ENCODE measurements at regions not wholly inside any gene's neighbourhood (a gene's known extent, or its start where the extent isn't known, plus 50 kb on each side); places are given as distances from the start of the nearest gene placed in this dataset.

- no peak for TF ChIP-seq USF1 (IDR thresholded peaks at IDR 0.05)
- TF ChIP-seq TEAD4 (IDR thresholded peaks at IDR 0.05): no peak
- TF ChIP-seq FOXM1 (IDR thresholded peaks at IDR 0.05; ENCODE audit: borderline replicate concordance, low read depth): no peak
- no peak for TF ChIP-seq MAX (IDR thresholded peaks at IDR 0.05)
- TF ChIP-seq RAD21 (IDR thresholded peaks at IDR 0.05; ENCODE audit: low read depth): no peak
- TF ChIP-seq REST (IDR thresholded peaks at IDR 0.05; ENCODE audit: low read depth): no peak
- no peak for TF ChIP-seq NFIC (IDR thresholded peaks at IDR 0.05)
- TF ChIP-seq TAF1 (IDR thresholded peaks at IDR 0.05; ENCODE audit: low read depth): no peak
- TF ChIP-seq EP300 (IDR thresholded peaks at IDR 0.05; ENCODE audit: borderline replicate concordance): no peak
- no peak for TF ChIP-seq CREB1 (IDR thresholded peaks at IDR 0.05; ENCODE audit: low read depth)
- no peak for TF ChIP-seq ZBTB7A (IDR thresholded peaks at IDR 0.05; ENCODE audit: low read depth)
- TF ChIP-seq EGR1 (IDR thresholded peaks at IDR 0.05): no peak
- TF ChIP-seq YY1 (IDR thresholded peaks at IDR 0.05; ENCODE audit: low read depth): no peak
- TF ChIP-seq CEBPB (IDR thresholded peaks at IDR 0.05): no peak
- TF ChIP-seq TCF12 (IDR thresholded peaks at IDR 0.05; ENCODE audit: low read depth): no peak
Measured at GRCh38 chr14:22390195-22390594, 198.8 kb downstream of the DAD1 start.

- TF ChIP-seq YY1 (IDR thresholded peaks at IDR 0.05; ENCODE audit: low read depth) (no peak), USF1 (IDR thresholded peaks at IDR 0.05) (no peak), NFIC (IDR thresholded peaks at IDR 0.05) (no peak), RAD21 (IDR thresholded peaks at IDR 0.05; ENCODE audit: low read depth) (no peak), TEAD4 (IDR thresholded peaks at IDR 0.05) (no peak), EP300 (IDR thresholded peaks at IDR 0.05; ENCODE audit: borderline replicate concordance) (no peak), EGR1 (IDR thresholded peaks at IDR 0.05) (no peak), CREB1 (IDR thresholded peaks at IDR 0.05; ENCODE audit: low read depth) (no peak), REST (IDR thresholded peaks at IDR 0.05; ENCODE audit: low read depth) (no peak), TAF1 (IDR thresholded peaks at IDR 0.05; ENCODE audit: low read depth) (no peak), FOXM1 (IDR thresholded peaks at IDR 0.05; ENCODE audit: borderline replicate concordance, low read depth) (no peak)
Measured at GRCh38 chr14:22388669-22389595, 200.1 kb downstream of the DAD1 start.

- TF ChIP-seq REST (IDR thresholded peaks at IDR 0.05; ENCODE audit: low read depth) (no peak), ZBTB7A (IDR thresholded peaks at IDR 0.05; ENCODE audit: low read depth) (no peak), TCF12 (IDR thresholded peaks at IDR 0.05; ENCODE audit: low read depth) (no peak), TAF1 (IDR thresholded peaks at IDR 0.05; ENCODE audit: low read depth) (no peak), FOXM1 (IDR thresholded peaks at IDR 0.05; ENCODE audit: borderline replicate concordance, low read depth) (no peak), EP300 (IDR thresholded peaks at IDR 0.05; ENCODE audit: borderline replicate concordance) (no peak), RAD21 (IDR thresholded peaks at IDR 0.05; ENCODE audit: low read depth) (no peak), CREB1 (IDR thresholded peaks at IDR 0.05; ENCODE audit: low read depth) (no peak), MAX (IDR thresholded peaks at IDR 0.05) (no peak)
Measured at GRCh38 chr14:22387776-22388241, 201.2 kb downstream of the DAD1 start.
